ENCODE measurements at regions not wholly inside any gene's neighbourhood (a gene's known extent, or its start where the extent isn't known, plus 50 kb on each side); places are given as distances from the start of the nearest gene placed in this dataset.

DNA sequence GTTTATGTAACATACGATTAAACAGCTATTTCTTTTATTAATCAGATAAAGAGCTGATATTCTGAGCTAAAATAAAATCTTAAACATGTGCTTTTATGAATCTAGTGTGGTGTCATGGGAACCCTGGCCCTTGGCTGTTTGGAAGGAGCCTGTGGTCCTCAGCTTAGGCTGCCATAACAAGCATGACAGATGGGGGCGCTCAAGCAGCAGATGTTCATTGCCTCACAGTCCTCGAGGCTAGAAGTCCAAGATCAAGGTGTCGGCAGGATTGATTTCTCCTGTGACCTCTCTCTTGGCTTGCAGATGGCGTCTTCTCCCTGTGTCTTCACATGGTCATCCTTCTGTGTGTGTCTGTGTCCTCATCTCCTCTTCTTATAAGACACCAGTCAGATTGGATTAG lies 448.2 kb downstream of the GADD45G start:
- ATAC-seq (ENCODE audit: insufficient read depth, low FRiP score) (no peak), DNase-seq (no peak)
- H3K27me3 ChIP-seq (ENCODE audit: control insufficient read depth in 3 of 3, insufficient read depth in 3 of 3, low read length in 2 of 3) = no peaks in the 10 kb centered on the region
- no peak overlapping the region for H3K27ac ChIP-seq (ENCODE audit: low read depth in 1 of 2, low read length in 1 of 2)
- peaks cover 0 to 2% (median 0%) of the 10 kb centered on the region in 4 donors for H3K9me3 ChIP-seq (ENCODE audit: control insufficient read depth in 4 of 4, insufficient read depth in 3 of 4, low read length in 3 of 4)
- peaks cover 0 to 4% (median 0%) of the 10 kb centered on the region in 5 donors for H3K4me1 ChIP-seq (ENCODE audit: control insufficient read depth in 5 of 5, insufficient read depth in 5 of 5, low read length in 5 of 5)
- WGBS, 2 donors = 82 to 86% methylated on average over 5 of the region's 5 CpGs
- no peak overlapping the region for H3K4me3 ChIP-seq
- no peak overlapping the region for H3K9ac ChIP-seq (ENCODE audit: insufficient read depth in 1 of 2, low read length in 2 of 2)
- H3K36me3 ChIP-seq (ENCODE audit: control insufficient read depth in 4 of 4, insufficient read depth in 4 of 4, low read length in 4 of 4) = no peaks in the 10 kb centered on the region
- TF ChIP-seq, protein P1, sequence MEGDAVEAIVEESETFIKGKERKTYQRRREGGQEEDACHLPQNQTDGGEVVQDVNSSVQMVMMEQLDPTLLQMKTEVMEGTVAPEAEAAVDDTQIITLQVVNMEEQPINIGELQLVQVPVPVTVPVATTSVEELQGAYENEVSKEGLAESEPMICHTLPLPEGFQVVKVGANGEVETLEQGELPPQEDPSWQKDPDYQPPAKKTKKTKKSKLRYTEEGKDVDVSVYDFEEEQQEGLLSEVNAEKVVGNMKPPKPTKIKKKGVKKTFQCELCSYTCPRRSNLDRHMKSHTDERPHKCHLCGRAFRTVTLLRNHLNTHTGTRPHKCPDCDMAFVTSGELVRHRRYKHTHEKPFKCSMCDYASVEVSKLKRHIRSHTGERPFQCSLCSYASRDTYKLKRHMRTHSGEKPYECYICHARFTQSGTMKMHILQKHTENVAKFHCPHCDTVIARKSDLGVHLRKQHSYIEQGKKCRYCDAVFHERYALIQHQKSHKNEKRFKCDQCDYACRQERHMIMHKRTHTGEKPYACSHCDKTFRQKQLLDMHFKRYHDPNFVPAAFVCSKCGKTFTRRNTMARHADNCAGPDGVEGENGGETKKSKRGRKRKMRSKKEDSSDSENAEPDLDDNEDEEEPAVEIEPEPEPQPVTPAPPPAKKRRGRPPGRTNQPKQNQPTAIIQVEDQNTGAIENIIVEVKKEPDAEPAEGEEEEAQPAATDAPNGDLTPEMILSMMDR (IDR thresholded peaks at IDR 0.05; ENCODE audit: control extremely low read depth, extremely low read depth) = no peak

DNA sequence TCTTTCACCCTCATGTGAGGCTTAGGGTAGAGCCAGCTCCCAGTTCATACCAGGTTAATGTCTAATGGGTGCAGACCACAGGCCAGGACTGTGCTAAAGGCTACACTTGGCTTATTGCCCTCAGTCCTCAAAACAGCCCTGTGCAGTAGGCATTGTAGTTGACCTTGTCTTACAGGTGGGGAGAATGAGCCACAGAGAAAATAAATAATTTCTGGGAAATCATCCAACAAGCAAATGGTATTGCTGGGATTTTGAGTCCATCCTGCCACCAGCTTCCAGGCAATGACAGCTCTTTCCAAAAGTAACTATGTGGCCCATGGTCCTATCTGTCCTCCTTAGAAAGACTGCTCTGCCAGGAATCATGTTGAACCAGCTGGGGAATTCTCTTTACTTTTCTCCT lies 450.0 kb downstream of the GADD45G start:
- H3K4me3 ChIP-seq = no peak overlapping the region
- H3K27ac ChIP-seq (ENCODE audit: low read depth in 1 of 2, low read length in 1 of 2) = no peak overlapping the region
- DNase-seq (no peak), ATAC-seq (ENCODE audit: insufficient read depth, low FRiP score) (no peak)
- H3K4me1 ChIP-seq (ENCODE audit: control insufficient read depth in 5 of 5, insufficient read depth in 5 of 5, low read length in 5 of 5) = peaks cover 0 to 4% (median 0%) of the 10 kb centered on the region in 5 donors
- no peak overlapping the region for H3K9ac ChIP-seq (ENCODE audit: insufficient read depth in 1 of 2, low read length in 2 of 2)
- no peaks in the 10 kb centered on the region for H3K36me3 ChIP-seq (ENCODE audit: control insufficient read depth in 4 of 4, insufficient read depth in 4 of 4, low read length in 4 of 4)
- H3K27me3 ChIP-seq (ENCODE audit: control insufficient read depth in 3 of 3, insufficient read depth in 3 of 3, low read length in 2 of 3) = no peaks in the 10 kb centered on the region
- TF ChIP-seq, protein P1 (IDR thresholded peaks at IDR 0.05; ENCODE audit: control extremely low read depth, extremely low read depth) = no peak
- peaks cover 0 to 2% (median 0%) of the 10 kb centered on the region in 4 donors for H3K9me3 ChIP-seq (ENCODE audit: control insufficient read depth in 4 of 4, insufficient read depth in 3 of 4, low read length in 3 of 4)

DNA sequence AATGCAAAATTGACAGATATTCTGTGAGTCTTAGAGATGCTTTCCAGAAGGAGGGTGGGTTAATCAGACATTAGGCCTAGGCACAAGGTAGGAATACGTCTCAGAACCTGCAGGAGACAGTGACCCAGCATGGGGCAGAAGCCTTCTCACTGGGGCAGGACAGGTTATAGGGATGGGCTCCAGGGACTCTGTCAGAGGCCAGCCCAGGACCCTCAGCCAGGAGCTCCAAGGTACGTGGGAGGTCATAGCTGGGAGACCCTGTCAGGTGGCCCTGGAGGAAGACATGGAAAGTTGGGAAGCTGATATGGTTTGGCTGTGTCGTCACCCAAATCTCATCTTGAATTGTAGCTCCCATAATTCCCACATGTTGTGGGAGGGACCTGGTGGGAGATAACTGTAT lies 450.4 kb downstream of the GADD45G start:
- peaks cover 0 to 2% (median 0%) of the 10 kb centered on the region in 4 donors for H3K9me3 ChIP-seq (ENCODE audit: control insufficient read depth in 4 of 4, insufficient read depth in 3 of 4, low read length in 3 of 4)
- DNase-seq = no peak
- H3K9ac ChIP-seq (ENCODE audit: insufficient read depth in 1 of 2, low read length in 2 of 2) = no peak overlapping the region
- WGBS, 2 donors = 85 to 95% methylated on average over 3 of the region's 3 CpGs
- H3K4me3 ChIP-seq = no peak overlapping the region
- no peaks in the 10 kb centered on the region for H3K27me3 ChIP-seq (ENCODE audit: control insufficient read depth in 3 of 3, insufficient read depth in 3 of 3, low read length in 2 of 3)
- ATAC-seq (ENCODE audit: insufficient read depth, low FRiP score) = no peak
- H3K36me3 ChIP-seq (ENCODE audit: control insufficient read depth in 4 of 4, insufficient read depth in 4 of 4, low read length in 4 of 4) = no peaks in the 10 kb centered on the region
- H3K4me1 ChIP-seq (ENCODE audit: control insufficient read depth in 5 of 5, insufficient read depth in 5 of 5, low read length in 5 of 5) = peaks cover 0 to 4% (median 0%) of the 10 kb centered on the region in 5 donors
- TF ChIP-seq, protein P1 (IDR thresholded peaks at IDR 0.05; ENCODE audit: control extremely low read depth, extremely low read depth) = no peak
- no peak overlapping the region for H3K27ac ChIP-seq (ENCODE audit: low read depth in 1 of 2, low read length in 1 of 2)

DNA sequence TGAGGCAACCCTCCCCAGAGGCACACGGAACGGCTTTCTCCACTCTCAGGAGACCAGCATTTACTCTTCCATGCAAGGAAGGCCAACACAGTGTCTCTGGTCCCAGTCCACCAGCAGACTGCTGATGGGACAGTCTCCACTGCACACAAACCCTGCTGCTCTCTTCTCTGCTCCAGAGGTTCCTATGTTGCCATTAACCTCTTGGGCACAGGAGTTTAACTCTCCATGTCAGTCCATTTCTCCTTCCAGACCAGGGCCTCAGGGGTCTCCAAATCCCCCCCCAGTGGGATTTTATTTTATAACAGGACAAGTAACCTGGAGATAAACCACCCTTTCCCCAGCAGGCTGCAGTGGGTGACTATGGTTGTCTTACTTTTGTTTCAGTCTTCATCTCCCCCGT lies 452.5 kb downstream of the GADD45G start:
- Histone ChIP-seq H3K4me3 (no peak overlapping the region), H3K9ac (ENCODE audit: insufficient read depth in 1 of 2, low read length in 2 of 2) (no peak overlapping the region), H3K27me3 (ENCODE audit: control insufficient read depth in 3 of 3, insufficient read depth in 3 of 3, low read length in 2 of 3) (no peaks in the 10 kb centered on the region), H3K36me3 (ENCODE audit: control insufficient read depth in 4 of 4, insufficient read depth in 4 of 4, low read length in 4 of 4) (no peaks in the 10 kb centered on the region), H3K27ac (ENCODE audit: low read depth in 1 of 2, low read length in 1 of 2) (no peak overlapping the region), H3K4me1 (ENCODE audit: control insufficient read depth in 5 of 5, insufficient read depth in 5 of 5, low read length in 5 of 5) (peaks cover 0 to 4% (median 0%) of the 10 kb centered on the region in 5 donors), H3K9me3 (ENCODE audit: control insufficient read depth in 4 of 4, insufficient read depth in 3 of 4, low read length in 3 of 4) (peaks cover 0 to 2% (median 0%) of the 10 kb centered on the region in 4 donors)
- TF ChIP-seq, protein P1 (IDR thresholded peaks at IDR 0.05; ENCODE audit: control extremely low read depth, extremely low read depth) = no peak
- no peak for ATAC-seq (ENCODE audit: insufficient read depth, low FRiP score)
- DNase-seq = no peak
- 99 to 100% methylated on average over 3 of the region's 3 CpGs for WGBS, 2 donors
